ENCODE measurements at regions not wholly inside any gene's neighbourhood (a gene's known extent, or its start where the extent isn't known, plus 50 kb on each side); places are given as distances from the start of the nearest gene placed in this dataset.
A peak's percentile ranks its signal among the peaks of the same experiment; 100 is the strongest.
"Not testable (repeated sequence)": the region's sequence is repeated elsewhere in the genome, so short reads cannot be mapped to it uniquely, and the experiment has no call there.

- DNase-seq, result no peak
These were observed 669.5 kb upstream of the MARCKS start for GRCh38 chr6:113187661-113188060.

DNA sequence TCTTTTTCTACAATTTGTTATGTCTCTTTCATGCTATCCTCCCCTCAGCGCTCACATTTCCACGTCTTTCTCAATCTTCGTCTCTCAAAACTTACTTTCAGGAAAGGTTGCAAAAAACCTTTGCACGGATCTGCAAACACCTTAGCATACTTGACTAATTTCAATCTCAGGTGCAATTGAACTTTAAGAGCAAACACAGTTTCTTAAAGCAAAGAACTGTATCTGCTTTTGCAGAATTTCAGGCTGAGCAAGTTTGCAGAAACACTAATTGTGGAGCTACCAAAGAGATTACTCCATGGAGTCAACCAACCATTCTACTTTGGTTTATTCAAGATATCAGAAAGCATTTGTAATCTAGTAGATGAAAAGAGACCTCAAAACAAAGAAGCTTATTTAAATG, 668.2 kb upstream of the MARCKS start:
- peak; percentile 31 to 32 for DNase-seq

DNA sequence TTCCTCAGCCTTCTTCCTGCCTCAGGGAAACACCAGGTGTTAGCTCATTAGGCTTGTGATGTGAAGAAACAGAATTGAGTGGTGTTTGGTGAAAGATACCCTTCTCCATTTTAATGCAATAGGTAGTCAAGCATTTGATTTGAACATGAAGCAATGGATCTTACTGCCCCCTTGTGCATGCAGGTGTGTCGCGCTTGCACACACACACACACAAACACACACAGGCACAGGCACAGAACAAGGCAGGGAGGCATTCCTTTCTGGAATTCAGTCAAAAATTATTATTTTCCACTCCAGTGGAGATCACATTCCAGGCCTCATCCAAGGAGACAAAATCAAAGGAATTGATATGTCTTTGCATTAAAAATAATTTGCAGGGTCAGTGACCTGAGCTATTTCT, 667.0 kb upstream of the MARCKS start:
- no peak for DNase-seq

DNA sequence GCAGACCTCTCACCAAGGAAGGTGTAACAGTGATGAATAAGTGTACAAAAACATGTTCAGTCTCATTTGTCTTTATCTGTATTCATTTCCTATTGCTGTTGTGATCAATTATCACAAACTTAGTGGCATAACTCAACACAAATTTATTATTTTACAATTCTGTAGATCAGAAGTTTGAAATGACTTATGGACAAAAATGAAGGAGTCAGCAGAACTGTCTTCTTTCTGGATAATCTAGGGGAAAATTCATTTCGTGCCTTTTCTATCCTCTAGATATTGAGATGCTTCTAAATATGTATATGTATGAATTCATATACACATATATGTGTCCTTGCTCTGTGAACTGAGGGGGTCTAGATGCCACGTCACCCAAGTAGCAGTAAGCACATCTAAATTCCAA, 663.1 kb upstream of the MARCKS start:
- no peak for DNase-seq

GRCh38 chr6:113202852-113203714, 654.1 kb upstream of the MARCKS start:
- no peak for DNase-seq

GRCh38 chr6:113203715-113204110, 653.4 kb upstream of the MARCKS start:
- no peak for DNase-seq

GRCh38 chr6:113205553-113205952, 651.6 kb upstream of the MARCKS start:
- DNase-seq, result no peak

- no peak for DNase-seq
These were observed 648.4 kb upstream of the MARCKS start for GRCh38 chr6:113208726-113209125.

DNA sequence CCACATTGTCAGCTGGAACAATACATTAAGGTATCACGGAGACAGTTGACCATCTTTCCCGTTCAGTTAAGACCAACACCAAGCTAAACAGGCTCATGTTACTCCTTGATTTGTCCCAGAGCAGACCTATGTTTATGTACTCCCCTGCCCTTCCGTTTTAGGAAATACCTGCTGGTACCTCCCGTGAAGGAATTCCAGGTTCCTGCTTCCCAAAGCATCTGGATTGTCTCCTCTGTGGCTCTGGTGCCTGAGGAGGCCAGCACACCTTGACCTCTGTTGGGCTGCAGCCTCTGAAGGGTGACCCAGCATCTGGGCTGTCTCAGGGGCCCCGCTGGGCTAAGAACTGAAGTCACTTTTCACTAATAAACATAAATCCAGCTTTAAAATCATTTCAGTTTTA, 647.8 kb upstream of the MARCKS start:
- no peak for DNase-seq

DNA sequence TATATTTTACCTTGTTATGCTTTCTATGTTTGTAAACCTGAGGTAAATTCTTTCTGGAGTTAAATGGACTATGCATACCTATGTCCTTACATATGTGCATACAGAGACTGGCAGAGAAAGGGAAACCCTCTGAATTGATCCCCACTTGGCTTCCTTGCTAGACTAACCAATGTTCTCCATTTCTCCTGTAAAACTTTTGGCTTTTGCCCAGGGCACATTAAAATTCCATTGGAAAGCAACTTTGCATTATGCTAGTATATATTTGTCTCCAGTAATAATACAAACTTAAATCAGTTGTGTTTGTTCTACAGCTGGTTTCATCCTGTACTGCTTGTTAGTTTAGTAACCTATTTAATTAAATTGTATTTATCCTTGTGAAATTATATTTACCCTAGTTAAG, 646.0 kb upstream of the MARCKS start:
- no peak for DNase-seq

- DNase-seq, result no peak
These were observed 637.4 kb upstream of the MARCKS start for GRCh38 chr6:113219783-113220182.

DNA sequence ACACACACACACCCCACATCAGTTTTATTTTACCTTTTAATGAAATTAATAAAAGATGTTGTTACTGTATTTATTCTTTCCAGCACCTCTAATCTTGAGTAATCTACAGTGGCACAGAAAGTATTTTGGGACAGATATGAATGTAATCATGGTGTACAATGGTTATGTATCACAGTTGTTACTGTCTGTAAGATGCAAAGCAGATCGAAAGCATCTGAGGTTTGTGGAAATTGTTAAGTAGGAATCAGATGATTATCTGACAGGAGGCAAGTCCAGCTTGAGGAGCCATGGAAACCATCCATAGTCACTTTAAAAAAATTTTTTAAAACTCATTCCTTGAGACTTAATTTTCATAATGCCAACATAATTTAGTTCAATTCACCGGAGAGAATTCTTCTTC, 636.3 kb upstream of the MARCKS start:
- DNase-seq, result no peak

DNA sequence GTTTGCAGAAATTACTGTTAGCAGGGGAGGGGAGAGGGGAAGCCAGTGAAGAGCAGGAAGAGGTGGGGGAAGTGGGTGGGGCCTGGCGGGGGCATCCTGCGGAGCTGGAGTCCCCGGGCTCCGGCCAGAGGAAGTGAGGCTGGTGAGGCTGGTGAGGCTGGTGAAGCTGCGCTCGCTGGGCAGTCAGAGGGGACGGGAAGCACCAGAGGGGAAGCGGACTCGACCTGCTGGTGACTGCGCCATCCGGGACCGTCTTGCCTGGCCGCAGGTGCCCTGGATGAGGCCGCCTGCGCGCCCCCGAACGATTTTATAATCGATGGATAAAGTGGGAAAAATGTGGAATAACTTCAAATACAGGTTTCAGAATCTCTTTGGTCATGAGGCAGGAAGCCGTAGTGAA, 635.3 kb upstream of the MARCKS start:
- no peak for DNase-seq

GRCh38 chr6:113246186-113246585, 611.0 kb upstream of the MARCKS start:
- DNase-seq, result no peak

GRCh38 chr6:113248532-113248931, 608.6 kb upstream of the MARCKS start:
- DNase-seq, result no peak

- not testable (repeated sequence) for DNase-seq
These were observed 603.0 kb upstream of the MARCKS start for GRCh38 chr6:113254194-113254593.

DNA sequence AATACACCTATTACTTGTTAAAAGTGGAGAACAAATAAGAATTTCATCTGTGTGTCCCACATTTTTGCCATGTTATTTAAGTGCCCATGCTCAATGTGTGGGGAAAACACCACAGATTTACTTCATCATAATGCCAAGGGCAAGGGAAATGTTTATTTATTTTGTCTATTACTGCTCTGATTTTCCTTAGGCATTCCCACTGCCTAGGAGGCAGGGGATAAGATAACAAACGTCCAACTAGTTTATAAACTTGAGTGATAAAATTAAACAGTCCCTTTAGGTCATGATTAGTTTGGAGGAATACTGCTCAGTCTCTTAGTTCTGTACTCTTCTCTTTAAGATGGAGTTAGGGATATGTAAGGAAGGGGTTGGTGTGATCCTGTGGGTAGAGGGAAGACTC, 598.4 kb upstream of the MARCKS start:
- no peak for DNase-seq

GRCh38 chr6:113271437-113271836, 585.7 kb upstream of the MARCKS start:
- DNase-seq, result no peak

DNA sequence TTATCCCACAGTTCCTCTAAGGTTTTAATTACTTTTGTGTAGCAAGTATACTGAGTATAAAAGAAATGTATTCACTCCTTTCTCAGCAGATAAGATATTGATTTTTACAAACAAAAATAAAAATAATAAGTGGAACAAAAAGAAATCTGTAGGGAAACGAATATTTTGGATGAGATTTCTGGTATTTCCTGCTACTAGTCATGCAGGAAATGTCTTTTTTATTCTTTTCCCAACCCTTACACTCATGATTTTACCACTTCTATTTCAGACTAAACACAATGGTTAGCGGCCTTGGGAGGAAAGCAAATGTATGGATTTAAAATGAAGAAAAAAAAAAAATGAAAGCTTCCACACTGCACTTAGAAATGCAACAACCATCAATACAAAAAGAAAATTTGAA, 580.5 kb upstream of the MARCKS start:
- DNase-seq, result no peak

- DNase-seq, result no peak
These were observed 580.0 kb upstream of the MARCKS start for GRCh38 chr6:113277111-113277510.

GRCh38 chr6:113281014-113281413, 576.1 kb upstream of the MARCKS start:
- DNase-seq, result peak in 1 of 2 donors; percentile 12

DNA sequence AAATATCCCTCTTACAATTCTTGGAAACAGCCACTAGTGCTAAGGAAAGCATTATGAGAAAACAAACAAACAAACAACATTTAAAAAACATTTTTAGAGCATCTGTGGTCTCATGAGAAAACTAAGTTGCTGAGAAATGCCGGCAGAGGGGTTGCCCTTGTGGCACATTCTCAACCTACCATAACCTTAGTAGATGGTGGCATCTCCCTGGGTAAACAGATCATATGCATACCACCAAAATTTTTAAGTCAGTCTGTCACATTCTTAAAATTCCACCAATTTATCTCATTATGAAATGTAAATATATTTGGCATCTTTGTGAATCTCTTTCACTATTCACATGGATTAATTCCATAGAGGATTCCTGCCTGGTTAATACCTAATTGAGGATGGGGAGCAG, 575.7 kb upstream of the MARCKS start:
- DNase-seq, result no peak

DNA sequence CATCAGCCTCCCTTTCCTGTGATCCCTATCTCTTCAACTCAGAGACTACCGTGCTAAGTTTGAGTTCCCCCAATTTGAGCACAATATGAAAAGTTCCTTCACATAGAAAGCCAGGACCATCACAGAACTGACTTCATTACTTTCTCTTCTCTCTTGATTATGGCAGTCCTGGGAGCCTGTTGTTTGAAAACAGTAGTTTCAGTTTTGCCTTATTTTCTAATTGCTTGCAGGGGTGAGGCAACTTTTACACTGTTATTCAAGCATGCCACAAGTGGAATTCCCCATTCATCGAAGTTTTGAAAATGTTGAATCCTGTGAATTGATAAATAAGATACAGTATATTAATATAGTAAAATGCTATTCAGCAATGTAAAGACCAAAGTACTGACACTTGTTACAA, 569.7 kb upstream of the MARCKS start:
- DNase-seq, result no peak

- no peak for DNase-seq
These were observed 568.7 kb upstream of the MARCKS start for GRCh38 chr6:113288409-113288808.

All from right lung (tissue), 2 donors.